HG03457 (cell line): ENCODE measurements at regions not wholly inside any gene's neighbourhood (a gene's known extent, or its start where the extent isn't known, plus 50 kb on each side); places are given as distances from the start of the nearest gene placed in this dataset.

Source experiments
- ATAC-seq: cut with Tn5 transposase; IDR thresholded peaks from one replicate; pipeline ENCODE4 v1.9.1; 2021; ENCODE audit warnings: moderate number of reproducible peaks; ENCODE audit not compliant: unreplicated experiment

GRCh38 chr4:136328131-136328530 lies 1204.2 kb downstream of the PCDH18 start:
- no peak for ATAC-seq

GRCh38 chr4:136320465-136320813 lies 1211.9 kb downstream of the PCDH18 start:
- no peak for ATAC-seq

GRCh38 chr4:136319789-136320464 lies 1212.4 kb downstream of the PCDH18 start:
- ATAC-seq, result no peak

GRCh38 chr4:136316961-136317360 lies 1215.3 kb downstream of the PCDH18 start:
- ATAC-seq, result no peak

GRCh38 chr4:136314686-136315085 lies 1217.6 kb downstream of the PCDH18 start:
- no peak for ATAC-seq

- ATAC-seq, result no peak
Observed at GRCh38 chr4:136311774-136312173, 1220.5 kb downstream of the PCDH18 start.

GRCh38 chr4:136307765-136308164 lies 1224.5 kb downstream of the PCDH18 start:
- no peak for ATAC-seq

GRCh38 chr4:136306361-136306760 lies 1225.9 kb downstream of the PCDH18 start:
- ATAC-seq, result no peak

- no peak for ATAC-seq
Observed at GRCh38 chr4:136302566-136302965, 1229.7 kb downstream of the PCDH18 start.

GRCh38 chr4:136301749-136302495 lies 1230.4 kb downstream of the PCDH18 start:
- ATAC-seq, result no peak

GRCh38 chr4:136283977-136284376 lies 1248.3 kb downstream of the PCDH18 start:
- no peak for ATAC-seq

GRCh38 chr4:136281889-136282288 lies 1250.4 kb downstream of the PCDH18 start:
- no peak for ATAC-seq

GRCh38 chr4:136281307-136281706 lies 1251.0 kb downstream of the PCDH18 start:
- ATAC-seq, result no peak

GRCh38 chr4:136277741-136278140 lies 1254.6 kb downstream of the PCDH18 start:
- ATAC-seq, result no peak

- ATAC-seq, result no peak
Observed at GRCh38 chr4:136246876-136247275, 1285.4 kb downstream of the PCDH18 start.

- ATAC-seq, result no peak
Observed at GRCh38 chr4:136241221-136241986, 1290.9 kb downstream of the PCDH18 start.

- no peak for ATAC-seq
Observed at GRCh38 chr4:136227315-136227714, 1305.0 kb downstream of the PCDH18 start.

GRCh38 chr4:136219592-136220125 lies 1312.6 kb downstream of the PCDH18 start:
- ATAC-seq, result no peak

- no peak for ATAC-seq
Observed at GRCh38 chr4:136203199-136203598, 1329.1 kb downstream of the PCDH18 start.

GRCh38 chr4:136198358-136198757 lies 1333.9 kb downstream of the PCDH18 start:
- no peak for ATAC-seq

- no peak for ATAC-seq
Observed at GRCh38 chr4:136194962-136195361, 1337.3 kb downstream of the PCDH18 start.

- ATAC-seq, result no peak
Observed at GRCh38 chr4:136186650-136187049, 1345.6 kb downstream of the PCDH18 start.
